ENCODE measurements at regions not wholly inside any gene's neighbourhood (a gene's known extent, or its start where the extent isn't known, plus 50 kb on each side); places are given as distances from the start of the nearest gene placed in this dataset.

GRCh38 chr10:119996944-119997343 is 104.4 kb downstream of the SEC23IP start:
- H3K27me3 ChIP-seq (ENCODE audit: insufficient read depth, low read length, poor library complexity, severe bottlenecking): no peaks in the 10 kb centered on the region
- H3K27ac ChIP-seq (ENCODE audit: low read depth, low read length): no peak overlapping the region
- Mint-ChIP-seq H3K36me3 (no peaks in the 10 kb centered on the region), H3K27me3 (peaks cover 17 to 38% of the 10 kb centered on the region in 2 donors), H3K4me3 (no peak overlapping the region), H3K27ac (no peak overlapping the region), H3K9me3 (peaks cover 11 to 23% (median 15%) of the 10 kb centered on the region in 5 donors), H3K4me1 (no peaks in the 10 kb centered on the region)
- H3K4me1 ChIP-seq (ENCODE audit: insufficient read depth, low read length): no peaks in the 10 kb centered on the region
- ChIA-PET POLR2A (no interaction called here), CTCF (no interaction called here)
- no peaks in the 10 kb centered on the region for H3K36me3 ChIP-seq (ENCODE audit: insufficient read depth, low read length)
- no peaks in the 10 kb centered on the region for H3K9me3 ChIP-seq (ENCODE audit: low read length)
- no peak overlapping the region for H3K4me3 ChIP-seq (ENCODE audit: low read length)
- no peak for DNase-seq

DNA sequence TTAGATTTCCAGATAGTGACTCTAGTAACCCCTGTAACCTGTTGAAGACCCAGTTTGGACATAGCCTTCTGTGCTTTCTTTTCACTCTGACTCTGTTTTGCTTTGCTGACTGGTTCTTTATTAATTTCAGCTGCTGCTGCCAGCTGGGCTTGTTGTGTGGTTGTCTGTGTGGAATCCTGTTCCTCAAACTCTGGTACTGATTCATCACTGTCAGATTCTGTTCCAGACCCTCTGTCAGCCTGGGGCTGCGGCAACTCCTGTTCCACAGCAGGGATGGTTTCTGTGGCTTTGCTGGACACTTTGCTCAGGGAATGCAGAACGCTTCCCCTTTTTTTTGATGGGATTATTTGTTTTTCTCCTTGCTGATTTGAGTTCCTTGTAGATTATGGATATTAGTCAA is 104.9 kb downstream of the SEC23IP start:
- no peaks in the 10 kb centered on the region for H3K9me3 ChIP-seq (ENCODE audit: low read length)
- H3K27ac ChIP-seq (ENCODE audit: low read depth, low read length): no peak overlapping the region
- Mint-ChIP-seq H3K4me3 (no peak overlapping the region), H3K27me3 (peaks cover 17 to 43% of the 10 kb centered on the region in 2 donors), H3K27ac (no peak overlapping the region), H3K9me3 (peaks cover 11 to 23% (median 15%) of the 10 kb centered on the region in 5 donors), H3K4me1 (no peaks in the 10 kb centered on the region), H3K36me3 (no peaks in the 10 kb centered on the region)
- H3K4me1 ChIP-seq (ENCODE audit: insufficient read depth, low read length): no peaks in the 10 kb centered on the region
- DNase-seq: no peak
- H3K27me3 ChIP-seq (ENCODE audit: insufficient read depth, low read length, poor library complexity, severe bottlenecking): no peaks in the 10 kb centered on the region
- ChIA-PET POLR2A (no interaction called here), CTCF (no interaction called here)
- H3K36me3 ChIP-seq (ENCODE audit: insufficient read depth, low read length): no peaks in the 10 kb centered on the region
- H3K4me3 ChIP-seq (ENCODE audit: low read length): no peak overlapping the region

DNA sequence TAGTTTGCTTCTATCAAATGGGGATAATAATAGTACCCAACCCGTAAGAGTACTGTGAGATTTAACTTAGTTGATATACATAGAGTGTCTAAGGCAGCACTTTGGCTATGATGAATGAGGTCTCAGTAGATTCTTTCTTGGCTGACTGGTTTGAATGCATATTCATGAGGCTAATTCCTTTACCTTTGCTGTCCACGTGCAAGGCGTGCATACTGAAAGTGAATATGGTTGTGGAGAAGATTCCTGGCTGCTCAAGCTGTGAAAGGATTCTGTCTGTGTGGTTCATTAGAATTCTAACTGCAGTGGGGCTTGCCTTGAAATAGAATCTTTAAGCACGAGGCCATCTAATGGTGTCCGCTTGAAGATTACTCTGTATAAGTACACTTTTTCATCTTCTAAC is 110.3 kb downstream of the SEC23IP start:
- H3K4me1 Mint-ChIP-seq: no peaks in the 10 kb centered on the region
- CTCF ChIA-PET: no interaction called here

DNA sequence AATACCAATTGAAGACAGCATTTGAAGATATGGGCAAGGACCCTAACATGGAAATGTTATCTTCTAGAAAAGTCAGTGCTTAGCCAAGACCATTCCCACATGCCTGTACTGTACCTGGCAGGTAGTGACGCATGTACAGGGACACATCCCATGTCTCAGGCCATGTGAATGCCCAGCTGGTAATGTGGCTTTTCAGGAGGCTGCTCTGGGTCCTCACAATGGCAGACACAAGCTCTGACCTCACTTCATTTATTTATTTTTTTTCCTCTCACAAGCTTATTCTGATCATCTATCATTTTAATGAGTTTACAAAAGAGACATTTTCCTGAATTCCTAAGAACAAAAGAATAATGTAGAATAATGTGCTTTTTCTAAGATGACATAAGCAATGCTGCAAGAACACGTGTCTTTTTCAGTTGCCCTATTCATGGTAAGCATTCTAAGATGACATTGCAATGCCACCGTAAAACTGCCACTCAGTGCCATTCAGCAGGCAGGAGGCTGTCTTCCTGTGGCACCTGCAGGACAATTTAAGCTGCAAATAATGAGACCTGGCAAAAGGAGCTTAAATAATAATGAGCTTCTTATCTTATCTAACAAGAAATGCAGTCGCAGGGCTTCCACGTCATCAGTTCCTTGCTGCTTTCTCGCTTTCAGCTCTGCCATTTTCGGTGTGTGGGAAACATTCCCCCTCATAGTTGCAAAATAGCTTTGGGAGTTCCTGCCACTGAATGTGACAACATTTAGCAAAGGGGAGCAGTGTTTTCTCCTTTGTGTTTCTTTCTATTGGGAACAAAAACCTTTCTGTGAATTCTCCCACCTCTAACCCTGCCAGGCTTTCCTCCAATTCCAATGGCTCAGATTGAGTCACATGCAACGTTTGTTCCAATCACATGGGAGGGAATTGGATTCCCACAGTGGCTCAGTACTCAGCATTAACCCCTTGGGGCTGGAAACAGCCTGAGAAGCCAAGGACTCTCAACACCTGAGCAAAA is 113.0 kb downstream of the SEC23IP start:
- Histone ChIP-seq H3K27me3 (ENCODE audit: insufficient read depth, low read length, poor library complexity, severe bottlenecking) (no peaks in the 10 kb centered on the region), H3K36me3 (ENCODE audit: insufficient read depth, low read length) (no peaks in the 10 kb centered on the region), H3K4me3 (ENCODE audit: low read length) (no peak overlapping the region), H3K9me3 (ENCODE audit: low read length) (no peaks in the 10 kb centered on the region), H3K27ac (ENCODE audit: low read depth, low read length) (no peak overlapping the region), H3K4me1 (ENCODE audit: insufficient read depth, low read length) (no peaks in the 10 kb centered on the region)
- Mint-ChIP-seq H3K9me3 (peaks cover 0 to 7% (median 0%) of the 10 kb centered on the region in 5 donors), H3K27me3 (peaks cover 13 to 73% of the 10 kb centered on the region in 2 donors), H3K4me3 (no peak overlapping the region), H3K27ac (no peak overlapping the region), H3K4me1 (no peaks in the 10 kb centered on the region), H3K36me3 (no peaks in the 10 kb centered on the region)
- CTCF ChIA-PET: no interaction called here
- POLR2A ChIA-PET: no interaction called here
- no peak for DNase-seq

More for the DNA sequence above, 110.3 kb downstream of the SEC23IP start:
- H3K9me3 ChIP-seq (ENCODE audit: low read length): no peaks in the 10 kb centered on the region
- H3K36me3 ChIP-seq (ENCODE audit: insufficient read depth, low read length): no peaks in the 10 kb centered on the region
- no peaks in the 10 kb centered on the region for H3K4me1 ChIP-seq (ENCODE audit: insufficient read depth, low read length)
- Mint-ChIP-seq H3K27ac (no peak overlapping the region), H3K27me3 (peaks cover 16 to 71% of the 10 kb centered on the region in 2 donors), H3K4me3 (no peak overlapping the region), H3K9me3 (peaks cover 0 to 7% (median 3%) of the 10 kb centered on the region in 5 donors), H3K36me3 (no peaks in the 10 kb centered on the region)
- H3K27me3 ChIP-seq (ENCODE audit: insufficient read depth, low read length, poor library complexity, severe bottlenecking): no peaks in the 10 kb centered on the region
- POLR2A ChIA-PET: no interaction called here
- H3K4me3 ChIP-seq (ENCODE audit: low read length): no peak overlapping the region
- DNase-seq: no peak
- H3K27ac ChIP-seq (ENCODE audit: low read depth, low read length): no peak overlapping the region

DNA sequence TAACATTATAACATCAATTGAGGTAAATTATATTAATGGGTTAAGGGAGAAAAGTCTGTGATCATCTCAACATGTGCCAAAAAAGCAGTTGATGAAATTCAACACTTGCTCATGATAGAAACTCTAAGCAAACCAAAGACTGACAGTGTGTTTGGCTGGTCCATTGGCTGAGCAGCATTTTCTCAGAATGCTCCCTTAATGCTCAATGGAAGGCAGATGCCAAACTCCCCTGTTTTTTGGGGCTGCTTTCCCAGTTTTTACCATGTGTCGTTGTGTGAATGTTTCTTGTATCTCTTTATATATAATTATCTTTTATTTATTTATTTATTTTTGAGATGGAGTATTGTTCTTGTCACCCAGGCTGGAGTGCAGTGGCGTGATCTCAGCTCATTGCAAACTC is 114.7 kb downstream of the SEC23IP start:
- no peak overlapping the region for H3K4me3 Mint-ChIP-seq
- H3K27me3 Mint-ChIP-seq: peaks cover 9 to 69% of the 10 kb centered on the region in 2 donors
- H3K27me3 ChIP-seq (ENCODE audit: insufficient read depth, low read length, poor library complexity, severe bottlenecking): no peaks in the 10 kb centered on the region
- no peak overlapping the region for H3K4me3 ChIP-seq (ENCODE audit: low read length)
- no peaks in the 10 kb centered on the region for H3K36me3 Mint-ChIP-seq
- no peaks in the 10 kb centered on the region for H3K4me1 Mint-ChIP-seq
- POLR2A ChIA-PET: no interaction called here
- DNase-seq: no peak
- no peaks in the 10 kb centered on the region for H3K9me3 ChIP-seq (ENCODE audit: low read length)
- H3K27ac Mint-ChIP-seq: no peak overlapping the region
- H3K9me3 Mint-ChIP-seq: peaks cover 0 to 4% (median 0%) of the 10 kb centered on the region in 5 donors
- no peaks in the 10 kb centered on the region for H3K36me3 ChIP-seq (ENCODE audit: insufficient read depth, low read length)
- CTCF ChIA-PET: no interaction called here
- no peaks in the 10 kb centered on the region for H3K4me1 ChIP-seq (ENCODE audit: insufficient read depth, low read length)
- H3K27ac ChIP-seq (ENCODE audit: low read depth, low read length): no peak overlapping the region

- no peak overlapping the region for H3K4me3 Mint-ChIP-seq
- H3K36me3 ChIP-seq (ENCODE audit: insufficient read depth, low read length): no peaks in the 10 kb centered on the region
- H3K27me3 Mint-ChIP-seq: peaks cover 13 to 59% of the 10 kb centered on the region in 2 donors
- H3K4me1 ChIP-seq (ENCODE audit: insufficient read depth, low read length): no peaks in the 10 kb centered on the region
- CTCF ChIA-PET: no interaction called here
- no peak for DNase-seq
- POLR2A ChIA-PET: no interaction called here
- no peaks in the 10 kb centered on the region for H3K9me3 ChIP-seq (ENCODE audit: low read length)
- H3K27me3 ChIP-seq (ENCODE audit: insufficient read depth, low read length, poor library complexity, severe bottlenecking): peaks cover 3% of the 10 kb centered on the region
- H3K27ac Mint-ChIP-seq: no peak overlapping the region
- H3K27ac ChIP-seq (ENCODE audit: low read depth, low read length): no peak overlapping the region
- no peaks in the 10 kb centered on the region for H3K9me3 Mint-ChIP-seq
- no peak overlapping the region for H3K4me3 ChIP-seq (ENCODE audit: low read length)
- no peaks in the 10 kb centered on the region for H3K36me3 Mint-ChIP-seq
- no peaks in the 10 kb centered on the region for H3K4me1 Mint-ChIP-seq
Measured at GRCh38 chr10:120011359-120012130, 119.0 kb downstream of the SEC23IP start.

GRCh38 chr10:120012131-120012400 is 119.5 kb downstream of the SEC23IP start:
- H3K27me3 Mint-ChIP-seq: peaks cover 13 to 57% of the 10 kb centered on the region in 2 donors
- POLR2A ChIA-PET: no interaction called here
- H3K4me3 ChIP-seq (ENCODE audit: low read length): no peak overlapping the region
- no peaks in the 10 kb centered on the region for H3K9me3 Mint-ChIP-seq
- H3K36me3 ChIP-seq (ENCODE audit: insufficient read depth, low read length): no peaks in the 10 kb centered on the region
- no peaks in the 10 kb centered on the region for H3K4me1 Mint-ChIP-seq
- CTCF ChIA-PET: no interaction called here
- no peak overlapping the region for H3K4me3 Mint-ChIP-seq
- no peaks in the 10 kb centered on the region for H3K4me1 ChIP-seq (ENCODE audit: insufficient read depth, low read length)
- no peak overlapping the region for H3K27ac ChIP-seq (ENCODE audit: low read depth, low read length)
- no peaks in the 10 kb centered on the region for H3K9me3 ChIP-seq (ENCODE audit: low read length)
- DNase-seq: no peak
- H3K27ac Mint-ChIP-seq: no peak overlapping the region
- peaks cover 3% of the 10 kb centered on the region for H3K27me3 ChIP-seq (ENCODE audit: insufficient read depth, low read length, poor library complexity, severe bottlenecking)
- H3K36me3 Mint-ChIP-seq: no peaks in the 10 kb centered on the region

- Mint-ChIP-seq H3K27me3 (peaks cover 13 to 55% of the 10 kb centered on the region in 2 donors), H3K27ac (no peak overlapping the region)
- POLR2A ChIA-PET: no interaction called here
Measured at GRCh38 chr10:120012566-120012965, 120.0 kb downstream of the SEC23IP start.

More at GRCh38 chr10:120012566-120012965, 120.0 kb downstream of the SEC23IP start:
- no peaks in the 10 kb centered on the region for H3K36me3 ChIP-seq (ENCODE audit: insufficient read depth, low read length)
- Mint-ChIP-seq H3K4me1 (no peaks in the 10 kb centered on the region), H3K36me3 (no peaks in the 10 kb centered on the region), H3K4me3 (no peak overlapping the region), H3K9me3 (no peaks in the 10 kb centered on the region)
- CTCF ChIA-PET: no interaction called here
- no peak overlapping the region for H3K4me3 ChIP-seq (ENCODE audit: low read length)
- no peak overlapping the region for H3K27ac ChIP-seq (ENCODE audit: low read depth, low read length)
- no peak for DNase-seq
- peaks cover 3% of the 10 kb centered on the region for H3K27me3 ChIP-seq (ENCODE audit: insufficient read depth, low read length, poor library complexity, severe bottlenecking)
- H3K4me1 ChIP-seq (ENCODE audit: insufficient read depth, low read length): no peaks in the 10 kb centered on the region
- H3K9me3 ChIP-seq (ENCODE audit: low read length): no peaks in the 10 kb centered on the region

Data from CD8-positive, alpha-beta memory T cell (primary cell).